ENCODE measurements at regions not wholly inside any gene's neighbourhood (a gene's known extent, or its start where the extent isn't known, plus 50 kb on each side); places are given as distances from the start of the nearest gene placed in this dataset.

DNA sequence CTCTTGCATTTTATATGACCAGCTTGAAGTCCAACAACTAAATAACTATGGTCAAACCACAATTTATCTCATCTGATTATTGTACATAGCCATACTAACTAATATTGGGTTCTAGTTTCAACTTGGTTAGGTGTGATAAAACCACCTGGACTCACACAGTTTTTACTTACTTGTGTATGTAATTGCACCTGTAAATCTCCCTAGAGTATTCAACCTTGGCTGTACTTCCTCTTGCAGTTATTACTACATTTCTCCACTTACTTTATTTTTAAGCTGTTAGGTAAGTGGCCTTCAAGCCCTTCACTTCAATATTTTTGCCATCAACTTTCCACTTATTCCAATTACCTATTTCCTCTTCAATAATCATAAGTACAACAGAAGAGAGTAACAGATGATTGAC is 115.8 kb upstream of the ANKRD50 start:
- TF ChIP-seq, protein P1, sequence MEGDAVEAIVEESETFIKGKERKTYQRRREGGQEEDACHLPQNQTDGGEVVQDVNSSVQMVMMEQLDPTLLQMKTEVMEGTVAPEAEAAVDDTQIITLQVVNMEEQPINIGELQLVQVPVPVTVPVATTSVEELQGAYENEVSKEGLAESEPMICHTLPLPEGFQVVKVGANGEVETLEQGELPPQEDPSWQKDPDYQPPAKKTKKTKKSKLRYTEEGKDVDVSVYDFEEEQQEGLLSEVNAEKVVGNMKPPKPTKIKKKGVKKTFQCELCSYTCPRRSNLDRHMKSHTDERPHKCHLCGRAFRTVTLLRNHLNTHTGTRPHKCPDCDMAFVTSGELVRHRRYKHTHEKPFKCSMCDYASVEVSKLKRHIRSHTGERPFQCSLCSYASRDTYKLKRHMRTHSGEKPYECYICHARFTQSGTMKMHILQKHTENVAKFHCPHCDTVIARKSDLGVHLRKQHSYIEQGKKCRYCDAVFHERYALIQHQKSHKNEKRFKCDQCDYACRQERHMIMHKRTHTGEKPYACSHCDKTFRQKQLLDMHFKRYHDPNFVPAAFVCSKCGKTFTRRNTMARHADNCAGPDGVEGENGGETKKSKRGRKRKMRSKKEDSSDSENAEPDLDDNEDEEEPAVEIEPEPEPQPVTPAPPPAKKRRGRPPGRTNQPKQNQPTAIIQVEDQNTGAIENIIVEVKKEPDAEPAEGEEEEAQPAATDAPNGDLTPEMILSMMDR (IDR thresholded peaks at IDR 0.05 in 2 of 3, conservative IDR thresholded peaks at IDR 0.05 in 1 of 3; ENCODE audit: control insufficient read depth in 2 of 3, extremely low read depth in 1 of 3, insufficient read depth in 1 of 3, low read depth in 3 of 3, low read length in 3 of 3): no peak
- TF ChIP-seq POLR2A (IDR thresholded peaks at IDR 0.05; ENCODE audit: low read depth, low read length) (no peak), BRCA1 (IDR thresholded peaks at IDR 0.05; ENCODE audit: low read depth, low read length) (no peak), RFX5 (IDR thresholded peaks at IDR 0.05; ENCODE audit: low read depth, low read length) (no peak)

Data from GM12878 (cell line).